ENCODE measurements at regions not wholly inside any gene's neighbourhood (a gene's known extent, or its start where the extent isn't known, plus 50 kb on each side); places are given as distances from the start of the nearest gene placed in this dataset.

GRCh38 chr16:79687249-79688130 lies 87.0 kb upstream of the MAF start:
- H3K27me3 ChIP-seq (ENCODE audit: control insufficient read depth, insufficient read depth, low read length) = no peaks in the 10 kb centered on the region
- ChIA-PET POLR2A (no interaction called here), CTCF (interaction anchor here (0.7 kb wide), 1 partner anchor 971 kb away, joined by 4 read pairs; no protein-coding TSS in a partner anchor)
- no peak for DNase-seq (ENCODE audit: low read depth)
- TF ChIP-seq CTCF (IDR thresholded peaks at IDR 0.05; ENCODE audit: insufficient read depth, low read depth, low read length) = no peak
- no peaks in the 10 kb centered on the region for H3K36me3 ChIP-seq (ENCODE audit: control insufficient read depth, insufficient read depth, low read length)
- H3K4me3 ChIP-seq (ENCODE audit: low read depth, low read length) = no peak overlapping the region

GRCh38 chr16:79685871-79686270 lies 85.3 kb upstream of the MAF start:
- DNase-seq (ENCODE audit: low read depth) = no peak
- no peaks in the 10 kb centered on the region for H3K27me3 ChIP-seq (ENCODE audit: control insufficient read depth, insufficient read depth, low read length)
- no peak overlapping the region for H3K4me3 ChIP-seq (ENCODE audit: low read depth, low read length)
- no peaks in the 10 kb centered on the region for H3K36me3 ChIP-seq (ENCODE audit: control insufficient read depth, insufficient read depth, low read length)
- no peak for TF ChIP-seq CTCF (IDR thresholded peaks at IDR 0.05; ENCODE audit: insufficient read depth, low read depth, low read length)
- ChIA-PET CTCF (interaction anchor here (1.0 kb wide), 1 partner anchor 11 kb away, joined by 4 read pairs; no protein-coding TSS in a partner anchor), POLR2A (no interaction called here)

GRCh38 chr16:79679334-79679733 lies 78.8 kb upstream of the MAF start:
- no peaks in the 10 kb centered on the region for H3K36me3 ChIP-seq (ENCODE audit: control insufficient read depth, insufficient read depth, low read length)
- H3K4me3 ChIP-seq (ENCODE audit: low read depth, low read length) = no peak overlapping the region
- TF ChIP-seq CTCF (IDR thresholded peaks at IDR 0.05; ENCODE audit: insufficient read depth, low read depth, low read length) = no peak
- H3K27me3 ChIP-seq (ENCODE audit: control insufficient read depth, insufficient read depth, low read length) = no peaks in the 10 kb centered on the region
- CTCF ChIA-PET = no interaction called here
- DNase-seq (ENCODE audit: low read depth) = no peak
- POLR2A ChIA-PET = no interaction called here

- no peak for DNase-seq (ENCODE audit: low read depth)
- Histone ChIP-seq H3K27me3 (ENCODE audit: control insufficient read depth, insufficient read depth, low read length) (no peaks in the 10 kb centered on the region), H3K4me3 (ENCODE audit: low read depth, low read length) (no peak overlapping the region), H3K36me3 (ENCODE audit: control insufficient read depth, insufficient read depth, low read length) (no peaks in the 10 kb centered on the region)
- no peak for TF ChIP-seq CTCF (IDR thresholded peaks at IDR 0.05; ENCODE audit: insufficient read depth, low read depth, low read length)
- POLR2A ChIA-PET = no interaction called here
- CTCF ChIA-PET = no interaction called here
Measured at GRCh38 chr16:79677799-79678530, 77.4 kb upstream of the MAF start.

GRCh38 chr16:79673635-79674034 lies 73.1 kb upstream of the MAF start:
- ChIA-PET POLR2A (no interaction called here), CTCF (no interaction called here)
- DNase-seq (ENCODE audit: low read depth) = no peak
- H3K36me3 ChIP-seq (ENCODE audit: control insufficient read depth, insufficient read depth, low read length) = no peaks in the 10 kb centered on the region
- no peaks in the 10 kb centered on the region for H3K27me3 ChIP-seq (ENCODE audit: control insufficient read depth, insufficient read depth, low read length)
- H3K4me3 ChIP-seq (ENCODE audit: low read depth, low read length) = no peak overlapping the region
- no peak for TF ChIP-seq CTCF (IDR thresholded peaks at IDR 0.05; ENCODE audit: insufficient read depth, low read depth, low read length)

All from BJ (cell line).